HepG2 (cell line): ENCODE measurements at regions not wholly inside any gene's neighbourhood (a gene's known extent, or its start where the extent isn't known, plus 50 kb on each side); places are given as distances from the start of the nearest gene placed in this dataset.

Experiments used
- ARID3A ChIP-seq: IDR thresholded peaks from 2 replicates; pipeline ENCODE4 v1.6.1; 2012; ENCODE audit warnings: low read depth, low read length, improper control_type of control experiment
- ARID5B ChIP-seq: IDR thresholded peaks from 2 replicates; pipeline ENCODE4 v1.4.0; 2020; ENCODE audit warnings: mild to moderate bottlenecking, missing genetic modification reagents
- FOXJ3 ChIP-seq: sonication (generic); formaldehyde crosslinking; IDR thresholded peaks from 2 replicates; pipeline ENCODE4 v1.4.0; 2020; ENCODE audit warnings: missing genetic modification reagents, mild to moderate bottlenecking, borderline replicate concordance
- GFI1 ChIP-seq: sonication (generic); formaldehyde crosslinking; IDR thresholded peaks from 2 replicates; pipeline ENCODE4 v1.5.0; 2020; ENCODE audit warnings: missing genetic modification reagents, mild to moderate bottlenecking, borderline replicate concordance
- KAT8 ChIP-seq: IDR thresholded peaks from 2 replicates; pipeline ENCODE4 v1.6.1; 2016; ENCODE audit warnings: missing genetic modification reagents, missing compliant biosample characterization
- MIER2 ChIP-seq: IDR thresholded peaks from 2 replicates; pipeline ENCODE4 v1.6.1; 2016; ENCODE audit warnings: missing biosample characterization, missing genetic modification reagents
- MIER3 ChIP-seq: IDR thresholded peaks from 2 replicates; pipeline ENCODE4 v1.6.1; 2016; ENCODE audit warnings: missing compliant biosample characterization, borderline replicate concordance
- MIXL1 ChIP-seq: IDR thresholded peaks from 2 replicates; pipeline ENCODE4 v1.6.1; 2016
- POGZ ChIP-seq: sonication (generic); formaldehyde crosslinking; IDR thresholded peaks from 2 replicates; pipeline ENCODE4 v1.4.0; 2020; ENCODE audit warnings: mild to moderate bottlenecking, missing genetic modification reagents
- PRDM15 ChIP-seq: sonication (generic); formaldehyde crosslinking; IDR thresholded peaks from 2 replicates; pipeline ENCODE4 v1.4.0; 2020; ENCODE audit warnings: missing genetic modification reagents
- RCOR2 ChIP-seq: IDR thresholded peaks from 2 replicates; pipeline ENCODE4 v1.6.1; 2016; ENCODE audit warnings: missing biosample characterization, missing genetic modification reagents
- SAP130 ChIP-seq: IDR thresholded peaks from 2 replicates; pipeline ENCODE4 v1.6.1; 2016; ENCODE audit warnings: low read depth
- SIX1 ChIP-seq: sonication (generic); formaldehyde crosslinking; IDR thresholded peaks from 2 replicates; pipeline ENCODE4 v1.4.0; 2020; ENCODE audit warnings: missing genetic modification reagents, borderline replicate concordance
- TCF7 ChIP-seq: sonication (generic); IDR thresholded peaks from 2 replicates; pipeline ENCODE4 v1.6.1; 2016; ENCODE audit warnings: antibody characterized with exemption, low read depth
- TEAD2 ChIP-seq: sonication (generic); formaldehyde crosslinking; IDR thresholded peaks from 2 replicates; pipeline ENCODE4 v1.9.0; 2021; ENCODE audit warnings: missing genetic modification reagents
- ZMYM3 ChIP-seq: sonication (generic); formaldehyde crosslinking; IDR thresholded peaks from 2 replicates; pipeline ENCODE4 v1.5.1; 2020; ENCODE audit warnings: mild to moderate bottlenecking, missing genetic modification reagents
- ZNF138 ChIP-seq: sonication (generic); formaldehyde crosslinking; IDR thresholded peaks from 2 replicates; pipeline ENCODE4 v1.5.0; 2020; ENCODE audit warnings: mild to moderate bottlenecking, low read depth, missing genetic modification reagents
- ZNF274 ChIP-seq: sonication (generic); formaldehyde crosslinking; IDR thresholded peaks from 2 replicates; pipeline ENCODE4 v1.5.1; 2020; ENCODE audit warnings: mild to moderate bottlenecking, missing genetic modification reagents
- ZSCAN9 ChIP-seq: IDR thresholded peaks from 2 replicates; pipeline ENCODE4 v1.6.1; 2016; ENCODE audit warnings: borderline replicate concordance

- TF ChIP-seq ZNF274 (CRISPR knock-in tag) (no peak), MIER3 (CRISPR knock-in tag) (peak; percentile 81; the same call in 1 of the 2 replicates), ZMYM3 (CRISPR knock-in tag) (peak; percentile 69; the same call in 1 of the 2 replicates), TCF7 (peak; percentile 79), MIER2 (CRISPR knock-in tag) (peak; percentile 28; the same call in 1 of the 2 replicates), KAT8 (CRISPR knock-in tag) (peak; percentile 47; the same call in 1 of the 2 replicates), ARID5B (CRISPR knock-in tag) (peak; percentile 97), ZNF138 (no peak), MIXL1 (CRISPR knock-in tag) (peak; percentile 90), SAP130 (CRISPR knock-in tag) (peak; percentile 72), TEAD2 (CRISPR knock-in tag) (no peak), RCOR2 (CRISPR knock-in tag) (peak; percentile 70; the same call in 1 of the 2 replicates), SIX1 (CRISPR knock-in tag) (peak; percentile 35; the same call in 1 of the 2 replicates), ZSCAN9 (CRISPR knock-in tag) (0 out of 2 replicates have a peak, but pooled peaks have one; percentile 51), POGZ (CRISPR knock-in tag) (peak; percentile 73), FOXJ3 (CRISPR knock-in tag) (peak; percentile 88; the same call in 1 of the 2 replicates), GFI1 (CRISPR knock-in tag) (0 out of 2 replicates have a peak, but pooled peaks have one; percentile 5), ARID3A (peak; percentile 84), PRDM15 (0 out of 2 replicates have a peak, but pooled peaks have one; percentile 36)
Measured at GRCh38 chr3:153257673-153258351, 95.8 kb downstream of the RAP2B start (continued).
